HEK293 (cell line): ENCODE measurements at regions not wholly inside any gene's neighbourhood (a gene's known extent, or its start where the extent isn't known, plus 50 kb on each side); places are given as distances from the start of the nearest gene placed in this dataset.

Experiments used
- CTCF ChIA-PET: fragments of 350-600 bp; formaldehyde crosslinking; extraction: SDS; loops from one replicate; lab custom pipeline; 2021; ENCODE audit warnings: antibody characterized with exemption; lab: Yijun Ruan, JAX
- POLR2A ChIA-PET: fragments of 300-600 bp; formaldehyde crosslinking; extraction: SDS; loops from one replicate; lab custom pipeline; 2020; ENCODE audit warnings: antibody characterized with exemption, inconsistent platforms; lab: Yijun Ruan, JAX
- H3K27ac ChIP-seq: fragments of 200-500 bp; sonication (Bioruptor generic); 2 replicates; pipeline ENCODE4 v1.5.1; 2014; ENCODE audit warnings: low read depth, low read length, control low read depth, inconsistent platforms; ENCODE audit errors: extremely low read depth
- H3K36me3 ChIP-seq, 2 experiments: fragments of 200-500 bp in 1 of 2; sonication (Bioruptor generic) in 1 of 2; 1 replicate in 1 of 2; 2 replicates in 1 of 2; pipeline ENCODE4 v1.5.1; 2014 to 2017; ENCODE audit warnings: inconsistent platforms in 2 of 2, low read length in 2 of 2; ENCODE audit not compliant: control insufficient read depth in 2 of 2, insufficient read depth in 1 of 2
- H3K4me1 ChIP-seq: fragments of 200-500 bp; sonication (Bioruptor generic); 2 replicates; pipeline ENCODE4 v1.5.1; 2014; ENCODE audit warnings: mild to moderate bottlenecking, low read length, inconsistent platforms; ENCODE audit not compliant: control insufficient read depth, insufficient read depth
- H3K4me3 ChIP-seq: 2 replicates; pipeline ENCODE4 v1.5.1; 2011; ENCODE audit warnings: low read depth, mild to moderate bottlenecking, control low read depth, low read length, moderate library complexity
- H3K9me3 ChIP-seq: fragments of 200-500 bp; sonication (Bioruptor generic); 2 replicates; pipeline ENCODE4 v1.5.1; 2014; ENCODE audit warnings: low read depth, low read length, inconsistent platforms; ENCODE audit not compliant: control insufficient read depth, insufficient read depth
- ATF2 ChIP-seq: fragments of 450-650 bp; formaldehyde crosslinking; IDR thresholded peaks from 2 replicates; pipeline ENCODE4 v1.5.1; 2016; ENCODE audit warnings: missing biosample characterization, missing genetic modification characterization, low read depth
- CTCF ChIP-seq: fragments of 450-650 bp; formaldehyde crosslinking; IDR thresholded peaks from 2 replicates; pipeline ENCODE4 v1.5.1; 2016; ENCODE audit warnings: missing biosample characterization, missing genetic modification characterization
- GFI1B ChIP-seq: fragments of 450-650 bp; formaldehyde crosslinking; IDR thresholded peaks from 2 replicates; pipeline ENCODE4 v1.5.1; 2016; ENCODE audit warnings: missing biosample characterization, missing genetic modification characterization
- KLF16 ChIP-seq: fragments of 450-650 bp; formaldehyde crosslinking; IDR thresholded peaks from 2 replicates; pipeline ENCODE4 v1.5.1; 2017; ENCODE audit warnings: missing biosample characterization, missing genetic modification characterization
- MZF1 ChIP-seq: fragments of 450-650 bp; formaldehyde crosslinking; IDR thresholded peaks from 2 replicates; pipeline ENCODE4 v1.5.1; 2017; ENCODE audit warnings: missing biosample characterization, missing genetic modification characterization, borderline replicate concordance
- PATZ1 ChIP-seq: fragments of 450-650 bp; formaldehyde crosslinking; IDR thresholded peaks from 2 replicates; pipeline ENCODE4 v1.5.1; 2016; ENCODE audit warnings: missing biosample characterization, missing genetic modification characterization
- REST ChIP-seq: fragments of 450-650 bp; formaldehyde crosslinking; IDR thresholded peaks from 2 replicates; pipeline ENCODE4 v1.5.1; 2016; ENCODE audit warnings: missing biosample characterization, missing genetic modification characterization
- SP3 ChIP-seq: fragments of 450-650 bp; formaldehyde crosslinking; IDR thresholded peaks from 2 replicates; pipeline ENCODE4 v1.5.1; 2016; ENCODE audit warnings: missing biosample characterization, missing genetic modification characterization
- ZNF121 ChIP-seq: fragments of 450-650 bp; formaldehyde crosslinking; IDR thresholded peaks from 2 replicates; pipeline ENCODE4 v1.5.1; 2016; ENCODE audit warnings: missing biosample characterization, missing genetic modification characterization
- ZNF133 ChIP-seq: fragments of 450-650 bp; formaldehyde crosslinking; IDR thresholded peaks from 2 replicates; pipeline ENCODE4 v1.5.1; 2016; ENCODE audit warnings: missing biosample characterization, missing genetic modification characterization
- ZNF221 ChIP-seq: fragments of 450-650 bp; formaldehyde crosslinking; IDR thresholded peaks from 2 replicates; pipeline ENCODE4 v1.5.1; 2017; ENCODE audit warnings: missing biosample characterization, missing genetic modification characterization, borderline replicate concordance
- ZNF280D ChIP-seq: fragments of 450-650 bp; formaldehyde crosslinking; IDR thresholded peaks from 2 replicates; pipeline ENCODE4 v1.5.1; 2016; ENCODE audit warnings: missing biosample characterization, missing genetic modification characterization
- ZNF341 ChIP-seq: fragments of 450-650 bp; formaldehyde crosslinking; IDR thresholded peaks from 2 replicates; pipeline ENCODE4; 2016; ENCODE audit warnings: low read depth, missing biosample characterization, missing genetic modification characterization
- ZNF473 ChIP-seq: fragments of 450-650 bp; formaldehyde crosslinking; IDR thresholded peaks from 2 replicates; pipeline ENCODE4 v1.5.1; 2017; ENCODE audit warnings: missing biosample characterization, missing genetic modification characterization
- ZNF518A ChIP-seq: fragments of 450-650 bp; formaldehyde crosslinking; conservative IDR thresholded peaks from 2 replicates; pipeline ENCODE4 v1.5.1; 2016; ENCODE audit warnings: low read depth, missing biosample characterization, missing genetic modification characterization
- ZNF654 ChIP-seq: fragments of 450-650 bp; formaldehyde crosslinking; IDR thresholded peaks from 2 replicates; pipeline ENCODE4 v1.5.1; 2016; ENCODE audit warnings: low read depth, missing biosample characterization, missing genetic modification characterization
- ZNF704 ChIP-seq: fragments of 450-650 bp; formaldehyde crosslinking; IDR thresholded peaks from 2 replicates; pipeline ENCODE4 v1.5.1; 2016; ENCODE audit warnings: missing biosample characterization, missing genetic modification characterization
- ZNF792 ChIP-seq: fragments of 450-650 bp; formaldehyde crosslinking; IDR thresholded peaks from 2 replicates; pipeline ENCODE4 v1.5.1; 2016; ENCODE audit warnings: missing biosample characterization, missing genetic modification characterization

- H3K4me1 ChIP-seq = no peaks in the 10 kb centered on the region
- POLR2A ChIA-PET = no interaction called here
- CTCF ChIA-PET = no interaction called here
- TF ChIP-seq ATF2 (tag by site-specific recombination) (no peak), ZNF121 (tag by site-specific recombination) (no peak), ZNF280D (tag by site-specific recombination) (no peak), ZNF704 (no peak), ZNF792 (tag by site-specific recombination) (no peak), REST (tag by site-specific recombination) (no peak), ZNF221 (tag by site-specific recombination) (no peak), ZNF518A (tag by site-specific recombination) (no peak), ZNF473 (tag by site-specific recombination) (no peak), ZNF341 (tag by site-specific recombination) (no peak), GFI1B (no peak), PATZ1 (tag by site-specific recombination) (no peak), ZNF133 (no peak), KLF16 (no peak), ZNF654 (tag by site-specific recombination) (no peak), CTCF (tag by site-specific recombination) (no peak), SP3 (tag by site-specific recombination) (no peak), MZF1 (tag by site-specific recombination) (no peak)
- TF ChIP-seq, all 188 proteins: peak for 0
- Histone ChIP-seq H3K9me3 (no peaks in the 10 kb centered on the region), H3K36me3 (no peaks in the 10 kb centered on the region), H3K27ac (no peak overlapping the region), H3K4me3 (no peak overlapping the region)
Measured at GRCh38 chr5:86244153-86244552, 373.6 kb upstream of the COX7C start.
